K562 (cell line): ENCODE measurements at regions not wholly inside any gene's neighbourhood (a gene's known extent, or its start where the extent isn't known, plus 50 kb on each side); places are given as distances from the start of the nearest gene placed in this dataset.

Experiments used
- ATAC-seq: fragments of 200-7000 bp; cut with Tn5 transposase; 3 replicates; pipeline ENCODE4 v1.9.1; 2020; ENCODE audit warnings: moderate library complexity
- BruUV-seq: library from RNA; stranded (reverse); fragments of 400-500 nt; replicated peaks from 2 replicates; lab custom pipeline; 2021; lab: Mats Ljungman, UMichigan
- CTCF ChIA-PET: fragments of 300-600 bp; formaldehyde crosslinking; extraction: SDS; loops from one replicate; lab custom pipeline; 2021; ENCODE audit warnings: low intra/inter-chr PET ratio; lab: Yijun Ruan, JAX
- POLR2A ChIA-PET: fragments of 300-600, 350-650 bp; sonication (Branson Sonifier 250); formaldehyde crosslinking; extraction: SDS; loops from one replicate; lab custom pipeline; 2021; ENCODE audit warnings: antibody characterized with exemption, inconsistent platforms; lab: Yijun Ruan, JAX
- DNase-seq, 4 experiments: peaks; one replicate each; pipeline versions ENCODE4 v3.0.0 to v3.0.0-alpha.2; 2011 to 2018; ENCODE audit warnings: low spot score in 3 of 4, mixed read lengths in 3 of 4; ENCODE audit errors: extremely low read depth in 1 of 4
- FAIRE-seq: peaks from 2 replicates; lab custom pipeline; 2011; peaks lifted over from hg19 to GRCh38; lab: Jason Lieb, UNC
- H2AFZ ChIP-seq: 2 replicates; pipeline ENCODE4 v1.6.0; 2011; ENCODE audit warnings: low read depth, low read length, control low read depth, inconsistent platforms
- H3K27ac ChIP-seq: fragments of 200-600 bp; 3 replicates; pipeline ENCODE4 v1.8.0; 2011; ENCODE audit warnings: low read depth, mild to moderate bottlenecking, control low read depth, inconsistent platforms, low read length, moderate library complexity, mixed read lengths; ENCODE audit errors: extremely low read depth
- H3K27me3 ChIP-seq, 2 experiments: fragments of 300-600 bp in 1 of 2; 2 replicates in 1 of 2; 3 replicates in 1 of 2; pipeline versions ENCODE4 v1.6.0 to v1.8.0; 2011; ENCODE audit warnings: inconsistent platforms in 2 of 2, low read length in 2 of 2, mild to moderate bottlenecking in 1 of 2, mixed read lengths in 1 of 2, moderate library complexity in 1 of 2; ENCODE audit not compliant: control insufficient read depth in 2 of 2, insufficient read depth in 2 of 2
- H3K36me3 ChIP-seq: fragments of 300-600 bp; 3 replicates; pipeline ENCODE4 v1.8.0; 2011; ENCODE audit warnings: mild to moderate bottlenecking, low read length, inconsistent platforms; ENCODE audit not compliant: control insufficient read depth, insufficient read depth
- H3K4me1 ChIP-seq, 2 experiments: fragments of 200-600 bp in 1 of 2; replicated peaks in 1 of 2; 2 replicates in 1 of 2; 3 replicates in 1 of 2; pipeline versions ENCODE4 v1.5.1 to v1.8.0; 2011; ENCODE audit warnings: inconsistent platforms in 2 of 2, low read length in 2 of 2, mild to moderate bottlenecking in 1 of 2, mixed read lengths in 1 of 2, moderate library complexity in 1 of 2; ENCODE audit not compliant: control insufficient read depth in 2 of 2, insufficient read depth in 2 of 2
- H3K4me2 ChIP-seq: 2 replicates; pipeline ENCODE4 v1.6.1; 2011; ENCODE audit warnings: low read length, control low read depth, inconsistent platforms, mixed read lengths; ENCODE audit not compliant: insufficient read depth
- H3K4me3 ChIP-seq: fragments of 200-600 bp; sonication (generic), shearing (Covaris generic); 2 replicates; pipeline ENCODE4 v1.5.1; 2016; ENCODE audit warnings: control low read depth, inconsistent platforms
- H3K79me2 ChIP-seq: fragments of 200-600 bp; 3 replicates; pipeline ENCODE4 v1.8.0; 2011; ENCODE audit warnings: low read length, inconsistent platforms; ENCODE audit not compliant: control insufficient read depth, insufficient read depth
- H3K9ac ChIP-seq, 2 experiments: 2 replicates each; pipeline versions ENCODE4 v1.6.0 to v1.6.1; 2011; ENCODE audit warnings: low read depth in 2 of 2, low read length in 2 of 2, control low read depth in 1 of 2, inconsistent platforms in 1 of 2, mild to moderate bottlenecking in 1 of 2, mixed read lengths in 1 of 2; ENCODE audit not compliant: insufficient read depth in 1 of 2
- H3K9me1 ChIP-seq: one replicate; pipeline ENCODE4 v1.6.0; 2011; ENCODE audit warnings: inconsistent platforms, mild to moderate bottlenecking, low read length, moderate library complexity; ENCODE audit not compliant: control insufficient read depth, insufficient read depth
- H3K9me3 ChIP-seq: replicated peaks from 2 replicates; pipeline ENCODE4 v1.5.1; 2011; ENCODE audit warnings: low read depth, low read length, inconsistent platforms; ENCODE audit not compliant: control insufficient read depth, insufficient read depth
- H4K20me1 ChIP-seq: replicated peaks from 2 replicates; pipeline ENCODE4 v1.6.1; 2011; ENCODE audit warnings: low read length, inconsistent platforms, mixed read lengths; ENCODE audit not compliant: control insufficient read depth, insufficient read depth
- ARID2 ChIP-seq: fragments of 450-650 bp; IDR thresholded peaks from 2 replicates; pipeline ENCODE4 v1.6.1; 2017; ENCODE audit warnings: antibody characterized with exemption, mild to moderate bottlenecking
- ATF2 ChIP-seq: sonication (generic); formaldehyde crosslinking; IDR thresholded peaks from 2 replicates; pipeline ENCODE4 v1.8.1; 2022; ENCODE audit warnings: missing genetic modification reagents
- BCOR ChIP-seq: fragments of 450-650 bp; IDR thresholded peaks from 2 replicates; pipeline ENCODE4 v1.6.1; 2016
- KDM4B ChIP-seq, 2 experiments: fragments of 450-650 bp in 1 of 2; sonication (generic) in 1 of 2; IDR thresholded peaks; 2 replicates each; pipeline ENCODE4 v1.6.1; 2016 to 2017; ENCODE audit warnings: borderline replicate concordance in 2 of 2, antibody characterized with exemption in 1 of 2, low read depth in 1 of 2, mild to moderate bottlenecking in 1 of 2
- MAFG ChIP-seq: fragments of 450-650 bp; conservative IDR thresholded peaks from 2 replicates; pipeline ENCODE4 v1.6.1; 2016; ENCODE audit warnings: missing genetic modification characterization, missing compliant biosample characterization
- TAF1 ChIP-seq: IDR thresholded peaks from 2 replicates; pipeline ENCODE4 v1.6.1; 2011; ENCODE audit warnings: mild to moderate bottlenecking, low read length, moderate library complexity; ENCODE audit not compliant: insufficient read depth, control insufficient read depth, severe bottlenecking; ENCODE audit errors: extremely low read depth
- ZNF232 ChIP-seq: sonication (generic); formaldehyde crosslinking; IDR thresholded peaks from 2 replicates; pipeline ENCODE4 v1.8.0; 2022; ENCODE audit warnings: mild to moderate bottlenecking, missing genetic modification reagents
- ZNF717 ChIP-seq: fragments of 250-450 bp; sonication (Bioruptor Pico); IDR thresholded peaks from 2 replicates; pipeline ENCODE4 v1.5.0; 2021
- WGBS: fragments of 100-300 bp; shearing (Covaris generic); methylation state at CpG from one replicate; pipeline ENCODE4 v1.1.6; 2016; ENCODE audit warnings: low coverage, mixed read lengths; ENCODE audit not compliant: insufficient coverage; ENCODE audit errors: missing lambda C conversion rate; 5-methylcytosine and 5-hydroxymethylcytosine counted together
- in situ Hi-C: fragments of 300-500 bp; cut with MboI; formaldehyde crosslinking; loops from 4 replicates; pipeline ENCODE4 v1.15.0; 2018; ENCODE audit warnings: inconsistent platforms, mixed read lengths
- intact Hi-C: fragments of 100-400 bp; cut with micrococcal nuclease; formaldehyde crosslinking; loops from 2 replicates; pipeline ENCODE4 v1.14.2; 2022

- no peak for TF ChIP-seq ATF2
- no peak for TF ChIP-seq ARID2
These were observed 103.8 kb downstream of the DRD1 start (continued) for GRCh38 chr5:175340180-175340579.

GRCh38 chr5:175337680-175338079 lies 106.3 kb downstream of the DRD1 start:
- in situ Hi-C loops (no loop called here), intact Hi-C loops (no loop called here)
- ATAC-seq (no peak), FAIRE-seq (no peak), DNase-seq (no peak)
- no peak overlapping the region for H3K9ac ChIP-seq
- H3K36me3 ChIP-seq: no peaks in the 10 kb centered on the region
- no peaks in the 10 kb centered on the region for H3K9me3 ChIP-seq
- CTCF ChIA-PET: no interaction called here
- H4K20me1 ChIP-seq: no peaks in the 10 kb centered on the region
- H3K9me1 ChIP-seq: no peaks in the 10 kb centered on the region
- H3K79me2 ChIP-seq: no peaks in the 10 kb centered on the region
- TF ChIP-seq BCOR (no peak), ZNF232 (CRISPR knock-in tag) (no peak), KDM4B (IDR thresholded peaks at IDR 0.05; ENCODE audit: borderline replicate concordance in 2 of 2, low read depth in 1 of 2) (no peak), ZNF717 (CRISPR knock-in tag) (no peak), MAFG (tag) (no peak), TAF1 (no peak)
- H2AFZ ChIP-seq: no peak overlapping the region
- POLR2A ChIA-PET: interaction anchor here (0.6 to 1.1 kb wide), 3 partner anchors 7 to 17 kb away, joined by 3 read pairs; no protein-coding TSS in a partner anchor
- H3K27ac ChIP-seq: no peak overlapping the region
- BruUV-seq: no TSS peak
- no peak overlapping the region for H3K4me2 ChIP-seq
- no peaks in the 10 kb centered on the region for H3K4me1 ChIP-seq
- 0% methylated on average over 3 of the region's 3 CpGs for WGBS
- H3K27me3 ChIP-seq: peaks cover under 1 to 7% of the 10 kb centered on the region in 2 experiments; a peak in 1 of 5 replicates
- H3K4me3 ChIP-seq: no peak overlapping the region
